Suppressor macrophage treated with lipopolysaccharide for 4 hours (primary cell): ENCODE measurements at regions not wholly inside any gene's neighbourhood (a gene's known extent, or its start where the extent isn't known, plus 50 kb on each side); places are given as distances from the start of the nearest gene placed in this dataset.
"Not testable (repeated sequence)": the region's sequence is repeated elsewhere in the genome, so short reads cannot be mapped to it uniquely, and the experiment has no call there.

Experiments
- DNase-seq: peaks from one replicate; pipeline ENCODE4 v3.0.0-alpha.2; 2020

DNA sequence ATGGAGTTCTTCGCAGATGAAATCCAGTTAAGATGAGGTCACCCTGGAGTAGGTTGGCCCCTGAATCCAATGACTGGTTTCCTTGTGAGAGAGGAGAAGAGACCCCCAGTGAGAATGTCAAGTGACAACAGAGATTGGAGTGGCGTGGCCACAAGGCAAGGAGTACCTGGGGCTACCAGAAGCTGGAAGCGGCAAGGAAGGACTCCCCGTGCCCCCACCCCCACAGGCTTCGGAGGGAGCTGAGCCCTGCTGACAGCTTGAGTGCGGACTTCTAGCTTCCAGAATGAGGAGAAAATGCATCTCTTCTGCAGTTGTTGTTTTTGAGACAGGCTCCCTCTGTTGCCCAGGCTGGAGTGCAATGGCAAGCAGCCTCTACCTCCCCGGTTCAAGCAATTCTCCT is 78.0 kb upstream of the HPCAL1 start:
- no peak for DNase-seq

DNA sequence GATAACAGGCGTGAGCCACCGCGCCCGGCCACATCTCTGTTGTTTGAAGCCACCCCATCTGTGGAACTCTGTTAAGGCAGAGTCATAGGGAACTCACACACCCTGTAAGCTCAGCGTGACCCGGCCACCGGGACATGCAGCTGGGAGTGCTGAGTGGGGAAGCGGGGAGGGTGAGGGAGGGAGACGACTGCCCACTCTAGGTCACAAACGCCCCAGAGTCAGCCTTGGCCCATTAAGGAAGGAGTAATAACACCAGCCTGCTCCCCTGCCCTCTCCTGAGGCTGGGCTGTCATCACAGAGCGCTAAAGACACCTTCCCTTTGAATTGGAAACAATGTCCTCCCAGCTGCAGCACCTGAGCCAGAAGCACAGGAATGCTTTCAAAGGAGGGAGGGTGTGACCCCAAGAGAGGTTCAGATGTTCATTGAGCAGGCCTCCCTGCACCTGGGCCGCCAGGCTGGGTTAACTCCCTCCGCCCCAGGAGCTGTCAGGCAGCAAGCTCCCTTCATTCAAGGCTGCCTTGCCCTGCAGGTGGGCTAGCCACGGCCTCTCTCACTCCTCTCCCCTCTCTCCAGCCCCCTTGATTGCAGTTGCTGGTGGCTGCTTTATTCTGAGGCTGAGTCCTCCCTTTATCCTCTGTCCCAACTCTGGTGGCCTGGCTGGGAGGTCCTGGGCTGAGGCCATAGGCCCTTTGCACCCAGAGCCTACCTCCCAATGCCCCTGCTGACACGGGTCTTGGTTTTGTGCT is 77.2 kb upstream of the HPCAL1 start:
- DNase-seq, result no peak

DNA sequence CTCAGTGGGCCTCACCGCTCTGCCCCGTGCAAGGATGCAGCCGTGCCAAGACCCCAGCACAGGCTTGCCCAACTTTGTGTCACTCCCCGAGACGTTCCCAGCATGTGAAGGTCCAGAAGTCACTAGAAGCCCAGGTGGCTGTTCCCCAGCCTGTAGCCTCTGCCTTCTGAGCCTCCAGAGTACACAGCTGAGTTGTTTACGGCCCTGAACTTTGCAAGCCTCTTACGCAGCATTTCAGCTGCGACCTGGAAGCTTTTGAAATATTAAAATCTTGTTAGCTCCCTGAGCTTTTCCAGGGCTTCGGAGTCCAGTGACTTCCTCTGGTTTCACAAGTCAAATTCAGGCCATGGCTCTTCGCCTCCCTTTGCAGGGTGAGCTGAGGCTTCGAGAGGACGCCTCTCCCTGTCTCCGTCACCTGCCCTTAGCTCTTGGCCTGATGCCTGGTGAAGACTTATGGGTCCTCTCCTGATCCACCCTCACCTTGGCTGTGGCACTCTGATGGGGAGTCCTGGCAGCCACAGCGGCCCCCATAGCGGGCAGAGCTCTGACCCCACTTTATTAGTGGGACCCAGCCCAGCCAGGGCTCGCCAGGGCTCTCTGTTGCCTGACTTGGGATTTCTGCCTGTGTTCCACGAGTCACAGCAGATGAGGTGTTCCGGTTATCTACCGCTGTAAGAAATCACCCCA is 76.5 kb upstream of the HPCAL1 start:
- no peak for DNase-seq

GRCh38 chr2:10228611-10229365 is 73.9 kb upstream of the HPCAL1 start:
- DNase-seq, result no peak

DNA sequence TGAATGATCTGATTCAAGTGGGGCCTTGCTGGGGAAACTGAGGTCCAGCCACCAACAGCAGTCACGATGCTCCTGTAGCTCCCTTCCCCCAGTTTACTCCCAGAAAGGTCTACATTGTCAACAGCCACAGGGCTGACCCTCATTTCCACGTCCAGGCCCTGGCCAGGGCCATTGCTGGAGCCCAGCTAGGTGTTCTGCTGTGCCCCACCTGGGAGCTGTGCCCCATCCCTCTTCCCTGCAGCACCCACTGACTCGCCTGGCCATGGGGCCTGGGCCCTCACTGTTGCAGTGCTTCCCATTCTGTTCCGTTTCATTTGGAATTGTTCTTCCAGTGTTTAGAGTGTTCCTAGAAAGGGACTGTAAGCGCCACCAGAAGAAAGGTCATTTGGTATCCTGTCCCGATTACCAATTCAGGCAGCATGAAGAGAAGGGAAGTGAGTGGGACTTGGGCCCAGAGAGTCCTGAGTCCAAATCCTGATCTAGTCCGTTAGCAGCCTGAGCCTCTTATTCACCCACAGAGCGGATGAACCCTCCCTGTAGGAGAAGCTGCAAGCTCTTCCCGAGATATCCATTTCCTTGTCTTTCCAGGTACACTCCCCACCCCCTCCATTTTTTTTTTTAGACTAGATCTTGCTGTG is 73.1 kb upstream of the HPCAL1 start:
- DNase-seq, result no peak

DNA sequence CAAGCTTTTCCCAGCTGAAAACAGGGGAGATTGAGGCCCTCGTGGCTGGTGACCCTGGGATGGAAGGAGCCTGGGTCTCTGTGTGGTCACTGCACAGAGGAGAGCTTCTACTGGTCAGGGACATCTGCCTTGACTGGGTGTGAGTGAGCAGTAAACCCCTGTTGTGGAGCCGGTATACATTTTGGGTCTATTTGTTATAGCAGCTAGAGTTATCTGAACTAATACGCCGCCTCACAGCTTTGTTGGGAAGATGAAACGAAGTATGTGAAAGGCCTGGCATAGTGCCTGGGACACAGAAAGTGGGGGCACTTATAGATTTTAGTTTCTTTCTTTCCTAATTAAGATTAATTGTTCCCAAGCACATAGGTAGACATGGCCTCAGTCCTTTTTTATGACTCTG is 72.2 kb upstream of the HPCAL1 start:
- DNase-seq, result no peak

GRCh38 chr2:10230921-10231320 is 71.8 kb upstream of the HPCAL1 start:
- DNase-seq, result not testable (repeated sequence)

DNA sequence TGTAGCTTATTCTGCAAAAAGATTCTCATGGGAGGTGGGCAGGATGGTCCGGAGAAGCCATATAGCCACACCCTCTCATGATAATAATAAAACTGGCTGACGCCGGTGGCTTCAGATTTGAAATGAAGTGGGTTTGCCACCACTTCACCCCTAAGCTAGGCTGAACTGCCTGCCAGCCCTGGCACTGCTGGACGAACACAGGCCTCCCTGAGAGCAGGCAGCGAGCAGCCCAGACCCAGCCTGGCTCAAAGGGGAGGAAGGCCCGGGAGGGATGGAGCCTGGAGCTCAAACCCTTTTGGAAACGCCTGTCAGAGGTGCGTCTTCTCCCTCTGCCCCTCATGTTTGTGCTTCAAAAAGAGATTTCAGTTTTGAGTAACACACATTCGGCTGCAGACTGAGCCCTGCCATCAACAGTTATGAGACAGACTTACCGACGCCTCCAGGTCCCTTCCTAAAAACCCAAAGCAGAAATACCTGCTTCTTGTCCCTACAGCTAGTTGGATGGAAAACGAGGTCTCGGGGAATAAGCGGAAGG is 71.1 kb upstream of the HPCAL1 start:
- DNase-seq, result no peak

- no peak for DNase-seq
These were observed 70.4 kb upstream of the HPCAL1 start for GRCh38 chr2:10232096-10232815.

- no peak for DNase-seq
These were observed 69.3 kb upstream of the HPCAL1 start for GRCh38 chr2:10233131-10234012.

GRCh38 chr2:10234013-10234306 is 68.7 kb upstream of the HPCAL1 start:
- DNase-seq, result no peak

DNA sequence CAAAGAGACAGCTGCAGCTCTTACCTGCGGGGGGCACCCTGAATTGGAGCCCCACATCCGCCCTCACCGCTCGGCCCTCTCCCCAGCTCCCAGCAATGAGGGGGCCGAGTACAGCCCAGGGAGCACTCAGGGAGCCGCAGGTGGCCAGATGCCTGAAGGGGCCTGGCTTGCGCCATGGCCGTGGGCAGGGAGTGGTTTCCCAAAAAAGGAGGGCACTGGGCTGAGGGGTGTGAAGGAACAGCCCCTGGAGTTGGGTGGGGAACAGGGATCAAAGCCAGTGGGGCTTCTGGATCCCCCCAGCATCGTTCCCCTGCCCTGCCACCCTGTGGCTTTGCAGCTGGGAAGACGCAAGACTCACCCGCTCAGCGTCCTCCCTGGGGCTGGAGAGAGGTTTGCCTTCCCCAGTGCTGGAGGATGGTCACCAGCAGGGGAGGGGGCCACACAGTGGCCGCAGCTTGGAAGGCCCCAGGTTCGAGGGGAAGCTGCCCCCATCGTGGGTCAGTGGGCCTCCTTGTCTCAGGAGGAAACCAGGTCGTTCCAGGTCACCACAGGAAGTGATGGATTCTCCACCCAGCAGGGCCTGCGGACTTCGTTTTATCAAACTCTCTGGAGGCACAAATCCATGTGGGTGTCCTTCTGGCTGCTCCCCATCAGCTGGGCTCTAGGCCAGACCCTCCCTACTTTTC is 68.2 kb upstream of the HPCAL1 start:
- no peak for DNase-seq

GRCh38 chr2:10235099-10235908 is 67.4 kb upstream of the HPCAL1 start:
- DNase-seq, result no peak

DNA sequence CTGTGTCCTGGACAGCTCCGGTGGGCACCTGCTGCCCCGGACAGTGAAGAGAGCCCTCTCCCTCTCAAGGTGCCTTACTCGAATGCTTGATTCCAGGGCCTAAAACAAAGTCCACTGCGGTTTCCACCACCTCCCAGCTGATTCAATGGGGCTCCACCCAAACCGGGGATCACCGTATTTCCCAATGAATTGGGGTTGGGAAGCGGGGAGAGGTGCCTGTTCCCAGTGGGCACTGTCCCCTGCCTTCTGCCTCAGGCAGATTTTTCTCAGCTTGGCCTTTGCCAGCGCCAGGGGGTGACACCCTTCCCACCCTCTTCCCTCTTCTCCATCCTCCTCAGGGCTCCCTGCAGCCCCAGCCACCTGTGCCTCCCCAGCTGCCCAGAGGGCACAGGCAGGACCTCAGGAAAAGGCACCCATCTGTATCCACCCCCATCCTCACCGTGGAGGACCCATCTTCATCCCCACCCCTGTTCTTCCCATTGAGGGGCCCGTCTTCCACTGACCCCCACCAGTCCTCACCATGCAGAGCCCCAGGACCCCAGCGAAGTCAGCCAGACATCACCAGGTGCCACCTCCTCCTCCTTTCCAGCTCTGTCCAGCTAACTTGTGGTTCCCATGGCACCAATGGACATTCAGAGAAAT is 66.7 kb upstream of the HPCAL1 start:
- DNase-seq, result no peak

DNA sequence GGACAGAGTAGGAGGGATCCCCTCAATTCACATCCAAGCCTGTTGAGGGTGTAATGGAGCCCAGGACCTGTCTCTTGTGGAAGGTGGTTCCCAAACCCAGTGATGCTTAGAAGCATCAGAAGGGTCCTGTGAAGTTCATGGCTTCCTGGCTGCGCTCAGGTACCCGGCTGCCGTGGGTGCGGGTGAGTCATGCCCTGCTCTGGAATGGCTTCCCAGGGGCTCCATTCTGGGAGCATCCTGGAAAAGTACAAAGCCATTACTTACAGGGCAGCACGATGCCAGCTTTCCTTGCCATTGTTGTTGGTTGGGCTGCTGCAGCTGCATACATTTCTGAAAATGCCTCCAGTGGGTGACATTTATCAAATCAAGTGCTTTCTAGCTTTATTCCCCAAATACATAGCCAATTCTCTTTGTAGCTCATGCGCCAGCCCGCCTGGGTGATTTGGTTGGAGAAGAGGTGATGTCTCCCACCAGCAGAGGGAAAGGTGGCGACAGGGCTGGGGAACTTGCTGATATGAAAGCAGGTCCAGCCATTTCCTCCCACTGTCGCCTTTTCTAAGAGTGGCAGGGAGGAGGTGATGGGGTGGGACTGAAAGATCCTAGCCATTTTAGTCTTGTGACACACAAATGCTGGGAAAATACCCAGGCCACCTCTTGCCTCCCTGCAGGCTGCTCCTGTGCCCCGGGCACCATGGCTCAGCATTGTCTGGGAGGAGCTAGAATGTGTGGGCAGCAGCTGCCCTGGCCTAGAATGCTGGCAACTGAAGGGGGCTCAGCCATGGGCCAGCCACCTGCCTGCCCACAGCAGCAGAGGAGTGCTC is 65.9 kb upstream of the HPCAL1 start:
- DNase-seq, result no peak

DNA sequence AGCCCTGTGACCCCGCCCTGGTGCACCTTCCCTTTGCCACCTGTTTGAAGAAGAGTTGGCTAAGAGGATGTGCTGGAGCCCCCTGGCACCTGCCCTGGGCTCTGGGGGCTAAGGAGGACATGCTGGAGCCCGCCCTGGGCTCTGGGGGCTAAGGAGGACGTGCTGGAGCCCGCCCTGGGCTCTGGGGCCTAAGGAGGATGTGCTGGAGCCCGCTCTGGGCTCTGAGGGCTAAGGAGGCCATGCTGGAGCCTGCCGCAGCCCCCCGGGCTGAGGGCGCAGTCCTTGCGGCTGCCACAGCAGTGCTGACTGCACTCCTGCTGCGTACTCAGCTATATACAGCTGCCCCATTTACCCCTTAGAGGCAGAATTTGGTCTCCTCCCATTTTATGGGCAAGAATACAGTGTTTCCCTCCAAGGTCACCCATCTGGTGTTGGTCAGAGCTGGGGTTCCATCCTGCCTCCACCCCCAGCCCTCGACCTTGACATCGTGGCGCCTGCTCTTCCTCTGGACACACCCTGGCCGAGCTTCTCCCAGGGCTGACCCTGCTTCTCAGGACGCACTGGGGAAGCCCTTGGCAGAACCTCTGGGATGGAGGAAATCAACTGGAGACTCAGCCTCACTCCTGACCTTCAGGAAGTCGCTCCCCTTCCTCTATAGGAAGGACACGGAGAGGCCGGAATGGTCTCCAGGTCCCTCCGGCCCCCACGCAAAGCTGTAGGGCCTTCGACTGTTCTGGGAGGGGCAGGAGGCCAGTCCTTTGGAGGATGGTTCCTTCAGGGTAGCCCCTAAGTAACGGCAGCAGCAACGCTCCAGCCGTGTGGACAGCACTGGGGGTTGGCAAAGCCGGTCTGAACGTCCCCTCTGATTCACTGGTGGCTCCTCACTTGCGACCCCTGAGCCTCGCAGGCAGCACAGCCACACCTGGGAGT is 65.0 kb upstream of the HPCAL1 start:
- no peak for DNase-seq

DNA sequence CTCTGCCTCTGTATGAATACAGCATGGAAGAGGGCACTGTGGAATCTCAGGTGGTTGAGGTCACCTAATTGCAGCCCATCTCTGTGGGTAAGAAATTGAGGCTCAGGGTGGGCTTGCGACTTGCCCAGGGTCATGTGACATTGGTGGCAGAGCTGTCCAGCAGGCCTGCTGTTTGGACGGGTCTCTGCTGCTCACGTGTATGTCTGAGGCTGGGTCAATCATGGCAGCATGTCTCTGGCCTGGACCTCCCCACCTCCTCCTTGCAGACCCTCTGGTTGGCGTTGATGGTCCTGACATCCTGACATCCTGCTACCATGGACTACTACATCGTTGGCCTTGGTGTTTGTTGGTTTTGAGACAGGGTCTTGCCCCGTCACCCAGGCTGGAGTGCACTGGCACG is 64.3 kb upstream of the HPCAL1 start:
- no peak for DNase-seq
